ENCODE measurements at regions not wholly inside any gene's neighbourhood (a gene's known extent, or its start where the extent isn't known, plus 50 kb on each side); places are given as distances from the start of the nearest gene placed in this dataset.

GRCh38 chr6:133680994-133681393 lies 207.9 kb upstream of the TCF21 start:
- no peak overlapping the region for H3K4me3 ChIP-seq (ENCODE audit: control insufficient read depth, low read depth, low read length)
- DNase-seq (ENCODE audit: low read depth) = no peak
- no peak for TF ChIP-seq CTCF (IDR thresholded peaks at IDR 0.05; ENCODE audit: control insufficient read depth, insufficient read depth, low read depth, low read length, missing control alignments)

- TF ChIP-seq CTCF (IDR thresholded peaks at IDR 0.05; ENCODE audit: control insufficient read depth, insufficient read depth, low read depth, low read length, missing control alignments) = no peak
- DNase-seq (ENCODE audit: low read depth) = no peak
- H3K4me3 ChIP-seq (ENCODE audit: control insufficient read depth, low read depth, low read length) = no peak overlapping the region
These were observed 207.0 kb upstream of the TCF21 start for GRCh38 chr6:133681891-133682290.

DNA sequence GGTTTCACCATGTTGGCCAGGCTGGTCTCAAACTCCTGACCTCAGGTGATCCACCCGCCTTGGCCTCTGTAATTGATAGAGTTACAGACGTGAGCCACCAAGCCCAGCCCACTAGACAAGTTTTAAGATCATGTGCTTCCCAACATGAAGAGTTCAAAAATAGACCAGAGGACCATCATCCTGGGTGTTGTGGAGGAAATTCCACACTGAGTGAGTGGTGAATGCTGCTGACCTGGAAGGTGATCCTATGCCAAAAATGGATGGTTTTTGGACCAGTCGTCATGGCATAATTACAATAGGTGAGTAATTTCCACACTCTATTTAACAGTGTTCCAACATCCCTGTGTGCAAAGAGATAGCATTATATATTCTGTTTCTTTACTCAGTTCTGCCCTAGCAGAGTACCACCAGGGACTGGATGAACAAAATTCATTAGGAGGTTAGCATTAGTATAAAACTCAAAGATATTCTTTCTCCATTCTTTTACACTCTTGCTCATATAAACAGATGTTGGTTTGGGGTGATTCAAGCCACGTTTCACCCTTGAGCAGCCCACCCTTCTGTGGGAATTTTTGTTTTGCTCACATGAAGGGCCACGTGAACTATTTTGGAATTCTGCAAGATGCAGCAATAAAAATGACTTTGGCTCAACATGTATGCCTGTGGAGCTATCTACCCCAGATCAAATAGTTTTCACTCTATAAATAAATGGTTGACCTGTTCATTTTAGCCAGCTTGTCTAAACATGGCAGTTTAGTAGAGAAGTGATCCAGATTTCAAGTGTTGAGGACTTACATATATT lies 206.2 kb upstream of the TCF21 start:
- TF ChIP-seq CTCF (IDR thresholded peaks at IDR 0.05; ENCODE audit: control insufficient read depth, insufficient read depth, low read depth, low read length, missing control alignments) = no peak
- H3K4me3 ChIP-seq (ENCODE audit: control insufficient read depth, low read depth, low read length) = no peak overlapping the region
- DNase-seq (ENCODE audit: low read depth) = no peak

DNA sequence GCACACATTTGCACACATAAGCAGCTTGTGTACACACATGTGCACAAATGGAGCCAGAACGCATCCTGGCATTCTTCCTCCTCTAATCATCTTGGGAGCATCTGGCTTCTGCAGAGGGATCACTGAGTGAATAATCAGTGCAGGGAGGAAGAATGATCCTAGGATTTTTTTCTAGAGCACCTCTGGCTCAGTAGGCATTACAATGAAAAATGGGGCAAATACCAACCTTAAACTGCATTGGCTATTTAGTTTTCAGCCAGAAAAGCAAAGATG lies 205.7 kb upstream of the TCF21 start:
- no peak for DNase-seq (ENCODE audit: low read depth)
- no peak overlapping the region for H3K4me3 ChIP-seq (ENCODE audit: control insufficient read depth, low read depth, low read length)
- TF ChIP-seq CTCF (IDR thresholded peaks at IDR 0.05; ENCODE audit: control insufficient read depth, insufficient read depth, low read depth, low read length, missing control alignments) = no peak

GRCh38 chr6:133683606-133684005 lies 205.3 kb upstream of the TCF21 start:
- no peak for TF ChIP-seq CTCF (IDR thresholded peaks at IDR 0.05; ENCODE audit: control insufficient read depth, insufficient read depth, low read depth, low read length, missing control alignments)
- no peak for DNase-seq (ENCODE audit: low read depth)
- H3K4me3 ChIP-seq (ENCODE audit: control insufficient read depth, low read depth, low read length) = no peak overlapping the region

DNA sequence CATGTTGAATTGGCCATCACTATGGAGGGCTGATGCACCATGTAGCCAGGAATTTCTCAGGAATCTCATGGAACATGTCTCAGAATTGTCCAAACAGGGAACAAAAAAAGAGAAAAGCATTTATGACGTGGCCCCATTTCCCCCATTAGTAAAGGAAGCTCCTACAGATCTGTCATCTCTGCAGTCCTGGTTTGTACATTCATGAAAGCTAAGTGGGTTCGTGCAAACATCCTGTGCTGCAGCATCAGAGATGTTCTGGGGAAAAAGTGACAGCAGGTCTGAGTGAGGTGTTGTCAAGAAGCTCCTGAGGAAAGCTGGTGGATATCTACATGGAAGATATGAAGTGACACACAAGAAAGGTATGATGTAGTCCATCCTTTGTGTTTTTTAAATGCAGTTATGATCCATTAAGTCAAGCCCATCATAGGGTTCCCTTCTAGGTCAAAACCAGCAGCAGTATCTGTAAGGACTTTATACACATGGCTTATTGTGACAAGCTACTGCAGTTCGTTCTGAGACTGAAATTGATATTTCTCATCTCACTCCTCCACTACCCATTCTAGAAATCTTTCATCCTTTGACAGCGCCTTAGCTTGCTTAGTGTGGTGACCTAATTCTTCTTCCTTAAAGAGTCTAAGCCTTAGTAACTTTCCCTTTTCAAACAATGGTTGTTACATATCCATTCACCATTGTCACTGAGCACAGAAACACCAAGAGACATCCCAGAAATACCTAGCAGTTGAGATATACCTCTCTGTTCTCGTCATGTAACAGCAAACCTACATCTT lies 200.0 kb upstream of the TCF21 start:
- no peak for DNase-seq (ENCODE audit: low read depth)
- no peak for TF ChIP-seq CTCF (IDR thresholded peaks at IDR 0.05; ENCODE audit: control insufficient read depth, insufficient read depth, low read depth, low read length, missing control alignments)
- H3K4me3 ChIP-seq (ENCODE audit: control insufficient read depth, low read depth, low read length) = no peak overlapping the region

Measured in AG09309 (cell line).